OCI-LY3 (cell line): ENCODE measurements at regions not wholly inside any gene's neighbourhood (a gene's known extent, or its start where the extent isn't known, plus 50 kb on each side); places are given as distances from the start of the nearest gene placed in this dataset.
"Not testable (repeated sequence)": the region's sequence is repeated elsewhere in the genome, so short reads cannot be mapped to it uniquely, and the experiment has no call there.

Experiments used
- H2AFZ ChIP-seq: fragments of 200-600, 300-600 bp; shearing (Covaris generic); 2 replicates; pipeline ENCODE4 v1.6.0; 2014; ENCODE audit warnings: antibody characterized with exemption, low read depth, low read length
- H3K27ac ChIP-seq: fragments of 200-600, 300-600 bp; sonication (generic); 2 replicates; pipeline ENCODE4 v1.5.1; 2014; ENCODE audit warnings: mild to moderate bottlenecking, low read length, moderate library complexity, mixed read lengths
- H3K27me3 ChIP-seq: fragments of 200-600, 300-600 bp; sonication (generic); 2 replicates; pipeline ENCODE4 v1.6.1; 2014; ENCODE audit warnings: low read depth, low read length, mixed read lengths
- H3K36me3 ChIP-seq: fragments of 200-600, 300-600 bp; sonication (generic); replicated peaks from 2 replicates; pipeline ENCODE3; 2014; ENCODE audit warnings: low read depth, low read length, mixed read lengths
- H3K4me1 ChIP-seq: fragments of 300-600, 200-600 bp; sonication (generic); 2 replicates; pipeline ENCODE4 v1.6.1; 2014; ENCODE audit warnings: low read length, mixed read lengths
- H3K4me2 ChIP-seq: fragments of 200-600, 300-600 bp; sonication (generic); 2 replicates; pipeline ENCODE4 v1.6.1; 2014; ENCODE audit warnings: low read length, mixed read lengths
- H3K4me3 ChIP-seq: fragments of 300-600, 200-600 bp; sonication (generic); 2 replicates; pipeline ENCODE4 v1.5.1; 2014; ENCODE audit warnings: antibody characterized with exemption, mild to moderate bottlenecking, low read length, moderate library complexity
- H3K79me2 ChIP-seq: fragments of 300-600, 200-600 bp; shearing (Covaris generic); 2 replicates; pipeline ENCODE4 v1.6.1; 2014; ENCODE audit warnings: mild to moderate bottlenecking, low read length, mixed read lengths
- H3K9ac ChIP-seq: fragments of 300-600, 200-600 bp; shearing (Covaris generic); 2 replicates; pipeline ENCODE4 v1.6.0; 2014; ENCODE audit warnings: mild to moderate bottlenecking, low read length, moderate library complexity
- H3K9me3 ChIP-seq: fragments of 200-600, 300-600 bp; shearing (Covaris generic); 2 replicates; pipeline ENCODE4 v1.6.1; 2014; ENCODE audit warnings: low read length, mixed read lengths; ENCODE audit not compliant: insufficient read depth
- H4K20me1 ChIP-seq: fragments of 200-600, 300-600 bp; sonication (generic); 2 replicates; pipeline ENCODE4 v1.6.1; 2016; ENCODE audit warnings: low read length, mixed read lengths; ENCODE audit not compliant: insufficient read depth
- EZH2phosphoT487 ChIP-seq: fragments of 200-600 bp; shearing (Covaris generic); IDR thresholded peaks from 2 replicates; pipeline ENCODE4 v1.6.1; 2018; ENCODE audit warnings: antibody characterized with exemption, mixed run types, low read depth
- TF ChIP-seq, protein P1 (sequence below): fragments of 200-600, 300-600 bp; sonication (generic); IDR thresholded peaks from 2 replicates; pipeline ENCODE4 v1.5.1; 2014; ENCODE audit warnings: antibody characterized with exemption, low read length, low read depth

- no peak overlapping the region for H3K27ac ChIP-seq
These were observed 200.7 kb upstream of the KCTD7 start for GRCh38 chr7:66427956-66428355.

GRCh38 chr7:66429498-66430163 is 199.1 kb upstream of the KCTD7 start:
- Histone ChIP-seq H3K36me3 (no peaks in the 10 kb centered on the region), H3K9me3 (no peaks in the 10 kb centered on the region), H3K27me3 (no peaks in the 10 kb centered on the region), H3K27ac (no peak overlapping the region), H4K20me1 (no peaks in the 10 kb centered on the region), H3K4me3 (no peak overlapping the region), H3K79me2 (no peaks in the 10 kb centered on the region), H3K9ac (no peak overlapping the region), H3K4me2 (no peak overlapping the region), H2AFZ (no peak overlapping the region), H3K4me1 (no peaks in the 10 kb centered on the region)
- TF ChIP-seq, protein P1, sequence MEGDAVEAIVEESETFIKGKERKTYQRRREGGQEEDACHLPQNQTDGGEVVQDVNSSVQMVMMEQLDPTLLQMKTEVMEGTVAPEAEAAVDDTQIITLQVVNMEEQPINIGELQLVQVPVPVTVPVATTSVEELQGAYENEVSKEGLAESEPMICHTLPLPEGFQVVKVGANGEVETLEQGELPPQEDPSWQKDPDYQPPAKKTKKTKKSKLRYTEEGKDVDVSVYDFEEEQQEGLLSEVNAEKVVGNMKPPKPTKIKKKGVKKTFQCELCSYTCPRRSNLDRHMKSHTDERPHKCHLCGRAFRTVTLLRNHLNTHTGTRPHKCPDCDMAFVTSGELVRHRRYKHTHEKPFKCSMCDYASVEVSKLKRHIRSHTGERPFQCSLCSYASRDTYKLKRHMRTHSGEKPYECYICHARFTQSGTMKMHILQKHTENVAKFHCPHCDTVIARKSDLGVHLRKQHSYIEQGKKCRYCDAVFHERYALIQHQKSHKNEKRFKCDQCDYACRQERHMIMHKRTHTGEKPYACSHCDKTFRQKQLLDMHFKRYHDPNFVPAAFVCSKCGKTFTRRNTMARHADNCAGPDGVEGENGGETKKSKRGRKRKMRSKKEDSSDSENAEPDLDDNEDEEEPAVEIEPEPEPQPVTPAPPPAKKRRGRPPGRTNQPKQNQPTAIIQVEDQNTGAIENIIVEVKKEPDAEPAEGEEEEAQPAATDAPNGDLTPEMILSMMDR, result no peak
- no peak for TF ChIP-seq EZH2phosphoT487

More at GRCh38 chr7:66427956-66428355, 200.7 kb upstream of the KCTD7 start:
- Histone ChIP-seq H3K27me3 (no peaks in the 10 kb centered on the region), H3K79me2 (no peaks in the 10 kb centered on the region), H3K4me1 (no peaks in the 10 kb centered on the region), H3K4me2 (no peak overlapping the region), H2AFZ (no peak overlapping the region), H3K36me3 (no peaks in the 10 kb centered on the region), H3K9me3 (no peaks in the 10 kb centered on the region), H3K9ac (no peak overlapping the region), H4K20me1 (no peaks in the 10 kb centered on the region), H3K4me3 (no peak overlapping the region)
- no peak for TF ChIP-seq EZH2phosphoT487
- TF ChIP-seq, protein P1, result no peak

DNA sequence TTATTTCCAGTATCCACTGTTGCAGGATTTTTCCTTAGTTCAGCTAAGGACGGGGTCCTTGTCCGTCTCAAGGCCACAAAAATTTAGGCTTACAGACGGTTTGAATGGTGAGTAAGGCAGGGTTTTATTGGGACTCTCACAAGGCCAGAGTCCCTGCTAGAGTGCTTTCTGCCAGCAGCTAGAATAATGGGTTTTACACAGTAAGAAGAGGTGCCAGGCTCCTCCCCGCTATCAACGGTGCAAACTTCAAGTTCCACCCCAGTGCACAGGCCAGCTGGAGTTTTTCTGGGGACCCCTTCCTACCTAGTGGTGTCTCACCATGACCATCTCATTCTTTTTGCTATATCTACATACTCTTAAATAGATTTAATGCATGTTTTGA is 198.5 kb upstream of the KCTD7 start:
- no peak overlapping the region for H2AFZ ChIP-seq
- H4K20me1 ChIP-seq, result no peaks in the 10 kb centered on the region
- H3K36me3 ChIP-seq, result no peaks in the 10 kb centered on the region
- H3K9me3 ChIP-seq, result no peaks in the 10 kb centered on the region
- no peak overlapping the region for H3K9ac ChIP-seq
- no peaks in the 10 kb centered on the region for H3K79me2 ChIP-seq
- no peak overlapping the region for H3K4me2 ChIP-seq
- no peaks in the 10 kb centered on the region for H3K27me3 ChIP-seq
- H3K27ac ChIP-seq, result no peak overlapping the region
- no peaks in the 10 kb centered on the region for H3K4me1 ChIP-seq
- TF ChIP-seq, protein P1, result no peak
- TF ChIP-seq EZH2phosphoT487, result no peak
- H3K4me3 ChIP-seq, result no peak overlapping the region

DNA sequence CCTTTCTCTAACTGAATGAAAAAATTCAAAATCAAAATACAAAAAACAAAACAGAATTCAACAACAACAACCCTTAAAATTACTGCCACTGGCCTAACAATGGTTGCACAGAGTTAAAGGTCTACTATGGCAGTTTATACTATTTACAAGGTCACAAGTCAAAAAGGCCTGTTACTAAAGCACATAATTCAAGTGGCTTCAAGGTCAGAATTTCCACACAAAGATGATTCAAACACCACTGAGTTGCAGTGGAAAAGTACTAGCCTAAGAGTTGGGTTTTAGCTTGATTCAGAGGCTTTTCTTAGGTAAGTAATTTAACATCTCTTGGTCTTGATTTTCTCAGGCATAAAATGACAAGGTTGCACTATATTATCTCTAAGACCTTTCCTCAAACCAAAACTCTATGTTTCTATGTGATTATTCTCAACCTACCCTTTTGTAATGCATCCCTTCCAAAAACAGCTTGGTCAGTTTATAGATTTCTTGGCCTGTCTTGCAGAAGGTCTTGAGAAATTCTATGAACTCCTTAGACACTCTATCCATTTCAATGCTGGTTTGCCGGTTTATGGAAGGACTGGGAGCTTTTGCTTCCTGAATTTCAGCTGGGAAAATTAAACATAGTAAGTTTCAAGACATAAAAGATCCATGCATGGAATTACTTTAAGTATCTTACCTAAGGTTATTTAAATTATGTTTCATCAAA is 189.8 kb upstream of the KCTD7 start:
- H3K9me3 ChIP-seq, H3K9ac ChIP-seq, H3K36me3 ChIP-seq, H4K20me1 ChIP-seq, H3K79me2 ChIP-seq, H3K4me1 ChIP-seq, H3K4me2 ChIP-seq, H3K27ac ChIP-seq, H3K27me3 ChIP-seq, H3K4me3 ChIP-seq, H2AFZ ChIP-seq: not testable (repeated sequence)
